ENCODE measurements at regions not wholly inside any gene's neighbourhood (a gene's known extent, or its start where the extent isn't known, plus 50 kb on each side); places are given as distances from the start of the nearest gene placed in this dataset.

- no peak for TF ChIP-seq CTCF (IDR thresholded peaks at IDR 0.05; ENCODE audit: borderline replicate concordance, insufficient read depth, low read depth, low read length)
- no peak overlapping the region for H3K4me3 ChIP-seq (ENCODE audit: low read depth, low read length)
Observed at GRCh38 chr6:118739696-118740353, 88.4 kb upstream of the CEP85L start.

GRCh38 chr6:118736440-118736839 is 85.0 kb upstream of the CEP85L start:
- H3K4me3 ChIP-seq (ENCODE audit: low read depth, low read length): no peak overlapping the region
- TF ChIP-seq CTCF (IDR thresholded peaks at IDR 0.05; ENCODE audit: borderline replicate concordance, insufficient read depth, low read depth, low read length): no peak

GRCh38 chr6:118735320-118735719 is 83.9 kb upstream of the CEP85L start:
- H3K4me3 ChIP-seq (ENCODE audit: low read depth, low read length): no peak overlapping the region
- peak; percentile 44; the same call in 1 of the 2 replicates for TF ChIP-seq CTCF (IDR thresholded peaks at IDR 0.05; ENCODE audit: borderline replicate concordance, insufficient read depth, low read depth, low read length)

GRCh38 chr6:118725944-118726343 is 74.6 kb upstream of the CEP85L start:
- H3K4me3 ChIP-seq (ENCODE audit: low read depth, low read length): no peak overlapping the region
- TF ChIP-seq CTCF (IDR thresholded peaks at IDR 0.05; ENCODE audit: borderline replicate concordance, insufficient read depth, low read depth, low read length): no peak

GRCh38 chr6:118724211-118724610 is 72.8 kb upstream of the CEP85L start:
- no peak overlapping the region for H3K4me3 ChIP-seq (ENCODE audit: low read depth, low read length)
- no peak for TF ChIP-seq CTCF (IDR thresholded peaks at IDR 0.05; ENCODE audit: borderline replicate concordance, insufficient read depth, low read depth, low read length)

GRCh38 chr6:118722829-118723813 is 71.7 kb upstream of the CEP85L start:
- no peak overlapping the region for H3K4me3 ChIP-seq (ENCODE audit: low read depth, low read length)
- TF ChIP-seq CTCF (IDR thresholded peaks at IDR 0.05; ENCODE audit: borderline replicate concordance, insufficient read depth, low read depth, low read length): no peak
